OCI-LY1 (cell line): ENCODE measurements at regions not wholly inside any gene's neighbourhood (a gene's known extent, or its start where the extent isn't known, plus 50 kb on each side); places are given as distances from the start of the nearest gene placed in this dataset.

Experiments
- H2AFZ ChIP-seq: fragments of 200-600 bp; sonication (generic), shearing (Covaris generic); 2 replicates; pipeline ENCODE4 v1.6.0; 2014; ENCODE audit warnings: antibody characterized with exemption, mild to moderate bottlenecking, low read length
- H3F3A ChIP-seq: fragments of 200-600 bp; sonication (generic), shearing (Covaris generic); 2 replicates; pipeline ENCODE4 v1.6.0; 2014; ENCODE audit warnings: mild to moderate bottlenecking, antibody characterized with exemption, low read length, moderate library complexity; ENCODE audit not compliant: insufficient read depth
- H3K27ac ChIP-seq: fragments of 200-600 bp; sonication (generic); 2 replicates; pipeline ENCODE4 v1.5.1; 2014; ENCODE audit warnings: low read length, mixed run types, mild to moderate bottlenecking, low read depth; ENCODE audit not compliant: poor library complexity, severe bottlenecking
- H3K27me3 ChIP-seq: fragments of 200-600 bp; sonication (generic); 2 replicates; pipeline ENCODE4 v1.6.0; 2014; ENCODE audit warnings: antibody characterized with exemption, mild to moderate bottlenecking, low read length, moderate library complexity; ENCODE audit not compliant: insufficient read depth
- H3K36me3 ChIP-seq: fragments of 200-600 bp; sonication (generic); 2 replicates; pipeline ENCODE4 v1.6.1; 2014; ENCODE audit warnings: mild to moderate bottlenecking, antibody characterized with exemption, low read length, moderate library complexity, mixed read lengths; ENCODE audit not compliant: insufficient read depth
- H3K4me1 ChIP-seq: fragments of 200-600 bp; sonication (generic); 2 replicates; pipeline ENCODE4 v1.5.1; 2014; ENCODE audit warnings: mild to moderate bottlenecking, low read length, moderate library complexity; ENCODE audit not compliant: insufficient read depth, severe bottlenecking
- H3K4me2 ChIP-seq: fragments of 200-600 bp; sonication (generic), shearing (Covaris generic); 2 replicates; pipeline ENCODE4 v1.6.1; 2014; ENCODE audit warnings: low read length
- H3K4me3 ChIP-seq: fragments of 200-600 bp; sonication (generic); 2 replicates; pipeline ENCODE4 v1.5.1; 2014; ENCODE audit warnings: low read length, low read depth, mild to moderate bottlenecking, mixed read lengths; ENCODE audit not compliant: poor library complexity, severe bottlenecking
- H3K79me2 ChIP-seq: fragments of 200-600 bp; shearing (Covaris generic); 2 replicates; pipeline ENCODE4 v1.6.1; 2016; ENCODE audit warnings: mixed run types, low read length, mixed read lengths; ENCODE audit not compliant: insufficient read depth
- H3K9ac ChIP-seq: fragments of 200-600 bp; sonication (generic), shearing (Covaris generic); 2 replicates; pipeline ENCODE4 v1.6.1; 2014; ENCODE audit warnings: mild to moderate bottlenecking, low read length, mixed read lengths
- H3K9me2 ChIP-seq: fragments of 200-600 bp; sonication (generic), shearing (Covaris generic); 2 replicates; pipeline ENCODE4 v1.6.1; 2014; ENCODE audit warnings: low read depth, mild to moderate bottlenecking, low read length, mixed read lengths
- H3K9me3 ChIP-seq: fragments of 200-600 bp; shearing (Covaris generic); 2 replicates; pipeline ENCODE4 v1.6.1; 2014; ENCODE audit warnings: low read length, mixed read lengths
- H4K20me1 ChIP-seq: fragments of 200-600 bp; sonication (generic), shearing (Covaris generic); 2 replicates; pipeline ENCODE4 v1.6.0; 2016; ENCODE audit warnings: mild to moderate bottlenecking, low read length; ENCODE audit not compliant: insufficient read depth
- CTCF ChIP-seq: fragments of 200-600 bp; sonication (generic), shearing (Covaris generic); IDR thresholded peaks from 2 replicates; pipeline ENCODE4 v1.5.1; 2017; ENCODE audit warnings: mild to moderate bottlenecking, antibody characterized with exemption, low read length, moderate library complexity, mixed read lengths
- EZH2 ChIP-seq: fragments of 200-600 bp; sonication (generic), shearing (Covaris generic); IDR thresholded peaks from 2 replicates; pipeline ENCODE4 v1.8.0; 2017; ENCODE audit warnings: borderline replicate concordance, mixed run types, mild to moderate bottlenecking, antibody characterized with exemption, low read length, moderate library complexity, mixed read lengths

- Histone ChIP-seq H3F3A (no peaks in the 10 kb centered on the region), H3K4me2 (no peak overlapping the region), H3K79me2 (no peaks in the 10 kb centered on the region), H2AFZ (no peak overlapping the region), H3K9ac (no peak overlapping the region), H3K9me2 (no peaks in the 10 kb centered on the region), H3K27me3 (no peaks in the 10 kb centered on the region; the same call in 1 of the 2 replicates), H4K20me1 (no peaks in the 10 kb centered on the region), H3K27ac (no peak overlapping the region), H3K4me3 (no peak overlapping the region), H3K36me3 (no peaks in the 10 kb centered on the region), H3K4me1 (no peaks in the 10 kb centered on the region), H3K9me3 (no peaks in the 10 kb centered on the region)
- TF ChIP-seq EZH2 (no peak), CTCF (no peak)
These were observed 52.7 kb upstream of the KSR1 start for GRCh38 chr17:27403480-27404005.

- no peak overlapping the region for H3K9ac ChIP-seq
- no peak overlapping the region for H2AFZ ChIP-seq
- no peaks in the 10 kb centered on the region for H4K20me1 ChIP-seq
- no peaks in the 10 kb centered on the region; the same call in 1 of the 2 replicates for H3K27me3 ChIP-seq
- H3K9me2 ChIP-seq = no peaks in the 10 kb centered on the region
- no peaks in the 10 kb centered on the region for H3K79me2 ChIP-seq
- H3K9me3 ChIP-seq = no peaks in the 10 kb centered on the region
- TF ChIP-seq EZH2 = no peak
- no peak for TF ChIP-seq CTCF
- no peaks in the 10 kb centered on the region for H3F3A ChIP-seq
- H3K4me1 ChIP-seq = no peaks in the 10 kb centered on the region
- H3K4me3 ChIP-seq = no peak overlapping the region
- no peak overlapping the region for H3K4me2 ChIP-seq
- H3K27ac ChIP-seq = no peak overlapping the region
- no peaks in the 10 kb centered on the region for H3K36me3 ChIP-seq
These were observed 51.6 kb upstream of the KSR1 start for GRCh38 chr17:27404676-27405075.
